SK-N-MC (cell line): ENCODE measurements at regions not wholly inside any gene's neighbourhood (a gene's known extent, or its start where the extent isn't known, plus 50 kb on each side); places are given as distances from the start of the nearest gene placed in this dataset.

Experiments used
- EZH2 ChIP-seq: fragments of 200-600 bp; sonication (generic); IDR thresholded peaks from one replicate; pipeline ENCODE4 v1.6.1; 2017; ENCODE audit warnings: antibody characterized with exemption
- FOXP2 ChIP-seq: optimal IDR thresholded peaks from 2 replicates; pipeline ENCODE3; 2011; ENCODE audit warnings: mild to moderate bottlenecking, moderate library complexity; ENCODE audit not compliant: insufficient read depth; ENCODE audit errors: extremely low read length, control extremely low read depth
- POLR2AphosphoS5 ChIP-seq: IDR thresholded peaks from 2 replicates; pipeline ENCODE4 v1.6.1; 2012; ENCODE audit warnings: mild to moderate bottlenecking, low read depth, low read length, borderline replicate concordance

DNA sequence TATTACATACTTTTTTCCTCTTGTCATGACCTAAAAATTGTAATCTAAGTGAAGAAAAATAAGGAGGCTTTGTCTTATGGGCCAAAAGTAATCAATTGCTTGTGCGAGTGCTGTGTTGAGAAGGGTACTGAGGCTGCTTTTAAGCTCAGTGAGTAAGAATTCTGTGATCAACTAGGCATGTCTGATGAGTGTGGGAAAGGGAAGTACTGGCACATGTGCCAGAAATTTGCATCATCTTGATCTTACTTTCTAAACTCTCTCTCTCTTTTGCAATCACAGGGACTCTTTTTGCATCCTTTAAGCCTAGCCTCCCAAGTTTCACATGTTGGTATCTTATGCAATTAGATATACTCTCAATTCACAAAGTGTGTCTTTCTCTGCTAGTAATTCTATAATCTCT is 329.9 kb downstream of the KIF4B start:
- TF ChIP-seq POLR2AphosphoS5 (no peak), EZH2 (no peak), FOXP2 (no peak)
